Suprapubic skin (tissue), 4 donors: ENCODE measurements at regions not wholly inside any gene's neighbourhood (a gene's known extent, or its start where the extent isn't known, plus 50 kb on each side); places are given as distances from the start of the nearest gene placed in this dataset.

Source experiments
- DNase-seq, 2 donors: peaks; one replicate each; pipeline ENCODE4 v3.0.0-alpha.2; 2019; ENCODE audit warnings: low spot score in 2 of 2
- H3K27ac ChIP-seq: fragments of 200-600 bp; sonication (generic); one replicate; pipeline ENCODE4 v1.5.1; 2019
- H3K27me3 ChIP-seq: fragments of 200-600 bp; sonication (generic); one replicate; pipeline ENCODE4 v1.5.1; 2019
- H3K36me3 ChIP-seq: fragments of 200-600 bp; sonication (generic); one replicate; pipeline ENCODE4 v1.5.1; 2019
- H3K4me1 ChIP-seq: fragments of 200-600 bp; sonication (generic); one replicate; pipeline ENCODE4 v1.5.1; 2019
- H3K4me3 ChIP-seq: fragments of 200-600 bp; sonication (generic); one replicate; pipeline ENCODE4 v1.5.1; 2019; ENCODE audit warnings: mild to moderate bottlenecking
- H3K9me3 ChIP-seq: fragments of 200-600 bp; sonication (generic); one replicate; pipeline ENCODE4 v1.5.1; 2019
- CTCF ChIP-seq, 2 donors: fragments of 200-600 bp in 1 of 2; fragments of 450-650 bp in 1 of 2; sonication (generic) in 1 of 2; IDR thresholded peaks; one replicate each; pipeline ENCODE4 v1.5.1; 2016 to 2019; ENCODE audit warnings: antibody characterized with exemption in 2 of 2, mild to moderate bottlenecking in 1 of 2, moderate library complexity in 1 of 2
- EP300 ChIP-seq: sonication (generic); formaldehyde crosslinking; IDR thresholded peaks from one replicate; pipeline ENCODE4 v1.6.1; 2017; ENCODE audit warnings: antibody characterized with exemption
- POLR2A ChIP-seq, 2 donors: fragments of 450-650 bp; IDR thresholded peaks; one replicate each; pipeline ENCODE4 v1.6.1; 2017; ENCODE audit warnings: antibody characterized with exemption in 2 of 2, mild to moderate bottlenecking in 2 of 2, moderate library complexity in 2 of 2
- POLR2AphosphoS5 ChIP-seq, 3 donors: sonication (generic); formaldehyde crosslinking; IDR thresholded peaks; one replicate each; pipeline ENCODE4 v1.6.1; 2017; ENCODE audit warnings: antibody characterized with exemption in 3 of 3
- WGBS: methylation state at CpG from one replicate; pipeline ENCODE4 v1.1.5; 2018; 5-methylcytosine and 5-hydroxymethylcytosine counted together

DNA sequence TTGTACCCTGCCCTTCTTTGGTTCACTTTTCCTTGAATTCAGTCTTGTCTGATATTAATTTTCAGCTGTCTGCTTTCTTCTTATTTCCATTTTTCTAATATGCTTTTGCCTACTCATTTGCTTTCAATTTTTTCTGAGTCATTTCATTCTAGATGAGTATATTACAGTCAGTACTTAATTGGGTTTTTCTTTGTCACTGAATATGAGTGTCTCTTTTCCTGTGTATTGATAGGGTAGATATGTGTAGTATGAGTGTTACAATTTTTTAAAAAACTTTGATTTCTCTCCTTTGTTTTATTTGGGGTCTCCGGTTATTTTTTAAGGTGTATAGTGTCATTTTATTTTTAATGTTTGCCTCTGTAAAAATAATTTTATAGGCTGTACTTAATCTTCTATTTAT, 222.2 kb downstream of the IDS start:
- no peak overlapping the region for H3K27ac ChIP-seq
- H3K27me3 ChIP-seq = no peaks in the 10 kb centered on the region
- no peaks in the 10 kb centered on the region for H3K9me3 ChIP-seq
- WGBS = 78% methylated on average over 1 of the region's 1 CpG
- TF ChIP-seq POLR2AphosphoS5 (IDR thresholded peaks at IDR 0.05) (no peak), POLR2A (IDR thresholded peaks at IDR 0.05) (no peak), CTCF (IDR thresholded peaks at IDR 0.05) (no peak), EP300 (no peak)
- no peak for DNase-seq
- no peaks in the 10 kb centered on the region for H3K4me1 ChIP-seq
- H3K4me3 ChIP-seq = no peak overlapping the region
- H3K36me3 ChIP-seq = no peaks in the 10 kb centered on the region

DNA sequence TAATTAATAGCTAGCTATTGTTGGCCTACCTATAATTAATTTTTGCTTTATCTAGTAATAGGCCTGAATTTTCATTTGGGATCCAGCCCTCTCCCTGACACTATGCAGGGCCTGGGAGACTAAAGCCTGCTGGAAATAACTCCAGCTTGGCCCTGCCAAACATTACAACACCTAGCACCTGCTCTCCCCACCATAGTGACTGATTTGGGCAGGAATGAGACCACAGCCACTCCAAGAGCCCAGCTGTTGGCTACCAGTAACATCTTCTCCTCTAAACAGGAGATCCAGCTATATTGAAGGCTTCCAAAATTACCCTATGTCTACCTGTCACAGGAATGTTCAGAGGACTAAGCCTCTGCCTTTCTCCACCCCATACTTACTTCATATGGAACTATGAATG, 225.1 kb downstream of the IDS start:
- Histone ChIP-seq H3K4me1 (no peaks in the 10 kb centered on the region), H3K27ac (no peak overlapping the region), H3K36me3 (no peaks in the 10 kb centered on the region), H3K9me3 (no peaks in the 10 kb centered on the region), H3K4me3 (no peak overlapping the region), H3K27me3 (no peaks in the 10 kb centered on the region)
- no peak for DNase-seq
- no peak for TF ChIP-seq EP300
- no peak for TF ChIP-seq POLR2A (IDR thresholded peaks at IDR 0.05)
- TF ChIP-seq CTCF (IDR thresholded peaks at IDR 0.05) = no peak
- TF ChIP-seq POLR2AphosphoS5 (IDR thresholded peaks at IDR 0.05) = no peak

DNA sequence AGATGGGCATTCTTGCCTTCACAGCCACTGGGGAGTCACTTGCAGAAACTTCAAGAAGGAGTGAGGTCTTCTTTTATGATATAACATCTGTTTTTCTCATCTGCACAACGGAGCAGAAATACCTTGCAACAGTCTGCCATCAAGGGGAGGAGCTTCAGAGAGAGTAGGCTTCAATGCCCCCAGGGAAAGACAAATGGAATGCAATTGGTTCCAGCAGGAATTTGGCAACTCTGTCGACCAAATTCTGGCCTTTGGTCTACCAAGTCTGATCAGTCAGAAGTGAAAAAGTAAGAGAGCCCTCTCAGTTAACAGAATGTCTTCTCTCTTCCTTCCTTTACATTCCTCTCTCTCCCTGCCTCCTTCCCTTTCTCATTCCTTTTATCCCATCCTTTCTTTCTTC, 229.3 kb downstream of the IDS start:
- Histone ChIP-seq H3K4me1 (no peaks in the 10 kb centered on the region), H3K4me3 (no peak overlapping the region), H3K36me3 (no peaks in the 10 kb centered on the region), H3K27ac (no peak overlapping the region), H3K9me3 (no peaks in the 10 kb centered on the region), H3K27me3 (no peaks in the 10 kb centered on the region)
- WGBS = 13% methylated on average over 2 of the region's 2 CpGs
- DNase-seq = no peak
- TF ChIP-seq EP300 = no peak
- no peak for TF ChIP-seq POLR2AphosphoS5 (IDR thresholded peaks at IDR 0.05)
- TF ChIP-seq POLR2A (IDR thresholded peaks at IDR 0.05) = no peak
- no peak for TF ChIP-seq CTCF (IDR thresholded peaks at IDR 0.05)

DNA sequence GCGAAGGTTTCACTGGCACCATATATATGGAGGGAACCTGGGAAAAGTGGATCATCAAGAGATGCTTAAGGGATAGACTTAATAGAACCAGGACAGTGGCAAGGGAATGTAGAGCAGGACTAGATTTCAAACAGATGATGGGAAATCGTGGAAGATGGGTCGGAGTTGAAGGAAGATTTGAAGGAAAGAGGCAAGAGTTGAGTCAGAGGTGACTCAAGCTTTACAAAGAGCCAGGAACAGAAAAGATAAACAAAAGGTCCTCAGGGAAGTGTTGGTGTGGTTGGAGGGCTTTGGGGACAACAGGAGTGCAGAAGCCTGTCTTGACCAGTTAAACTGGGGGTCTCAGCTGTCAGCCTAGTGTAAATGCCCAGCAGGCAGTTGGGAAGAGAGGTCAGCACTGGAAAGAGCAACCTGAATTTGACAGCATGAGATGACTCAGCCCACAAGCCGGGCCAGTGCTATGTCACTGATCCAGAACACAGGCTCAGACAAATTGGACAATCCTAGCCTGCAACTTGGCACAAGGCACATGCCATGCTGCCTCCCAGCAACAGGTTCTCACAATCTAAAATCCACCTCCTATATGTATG, 230.5 kb downstream of the IDS start:
- H3K4me3 ChIP-seq = no peak overlapping the region
- no peaks in the 10 kb centered on the region for H3K9me3 ChIP-seq
- no peaks in the 10 kb centered on the region for H3K36me3 ChIP-seq
- TF ChIP-seq POLR2A (IDR thresholded peaks at IDR 0.05) (no peak), CTCF (IDR thresholded peaks at IDR 0.05) (no peak), POLR2AphosphoS5 (IDR thresholded peaks at IDR 0.05) (no peak), EP300 (no peak)
- WGBS = 61% methylated on average over 4 of the region's 4 CpGs
- H3K27me3 ChIP-seq = no peaks in the 10 kb centered on the region
- H3K4me1 ChIP-seq = no peaks in the 10 kb centered on the region
- no peak overlapping the region for H3K27ac ChIP-seq
- no peak for DNase-seq

DNA sequence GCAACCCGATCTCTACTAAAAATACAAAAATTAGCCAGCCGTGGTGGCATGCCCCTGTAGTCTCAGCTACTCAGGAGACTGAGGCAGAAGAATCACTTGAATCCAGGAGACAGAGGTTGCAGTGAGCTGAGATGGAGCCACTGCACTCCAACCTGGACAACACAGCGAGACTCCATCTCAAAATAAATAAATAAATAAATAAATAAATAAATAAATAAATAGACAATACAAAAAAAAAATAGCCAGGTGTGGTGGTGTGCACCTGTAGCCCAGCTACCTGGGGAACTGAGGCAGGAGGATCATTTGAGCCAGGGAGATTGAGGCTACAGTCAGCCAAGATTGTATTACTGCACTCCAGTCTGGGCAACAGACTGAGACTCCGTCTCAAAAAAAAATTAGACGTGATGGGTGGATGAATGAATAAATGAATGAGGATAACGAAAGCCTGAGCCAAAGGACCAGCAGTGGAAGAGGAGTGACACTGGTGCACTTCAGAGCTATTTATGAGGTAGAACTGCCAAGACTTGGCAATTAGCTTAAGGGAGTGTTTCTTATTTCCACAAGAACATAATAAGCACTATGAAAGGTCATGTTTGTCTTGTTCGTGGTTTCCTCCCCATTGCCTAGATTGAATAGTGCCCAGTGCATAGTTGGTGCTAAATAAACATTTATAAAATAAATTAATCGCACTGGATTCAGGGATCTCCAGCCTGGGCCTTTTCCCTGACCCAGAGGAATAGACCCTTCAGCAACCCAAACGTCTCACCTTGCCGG, 232.2 kb downstream of the IDS start:
- Histone ChIP-seq H3K27ac (no peak overlapping the region), H3K9me3 (no peaks in the 10 kb centered on the region), H3K4me3 (no peak overlapping the region), H3K4me1 (no peaks in the 10 kb centered on the region), H3K27me3 (no peaks in the 10 kb centered on the region), H3K36me3 (no peaks in the 10 kb centered on the region)
- TF ChIP-seq CTCF (IDR thresholded peaks at IDR 0.05) (no peak), POLR2A (IDR thresholded peaks at IDR 0.05) (no peak)
- 75% methylated on average over 10 of the region's 10 CpGs for WGBS
- no peak for DNase-seq
